Glutamatergic neuron (in vitro differentiated cells): ENCODE measurements at regions not wholly inside any gene's neighbourhood (a gene's known extent, or its start where the extent isn't known, plus 50 kb on each side); places are given as distances from the start of the nearest gene placed in this dataset.

Experiments used
- DNase-seq: peaks from one replicate; pipeline ENCODE4 v3.0.0; 2022
- H3K27ac Mint-ChIP-seq: one replicate; pipeline ENCODE4 v1.8.0; 2020; ENCODE audit warnings: mild to moderate bottlenecking, mixed read lengths, inconsistent platforms; ENCODE audit not compliant: unreplicated experiment
- H3K27me3 Mint-ChIP-seq: one replicate; pipeline ENCODE4 v1.8.0; 2020; ENCODE audit warnings: mild to moderate bottlenecking, moderate library complexity, mixed read lengths, inconsistent platforms; ENCODE audit not compliant: unreplicated experiment
- H3K36me3 Mint-ChIP-seq: one replicate; pipeline ENCODE4 v1.8.0; 2020; ENCODE audit warnings: mild to moderate bottlenecking, mixed read lengths, inconsistent platforms; ENCODE audit not compliant: unreplicated experiment
- H3K4me1 Mint-ChIP-seq: one replicate; pipeline ENCODE4 v1.8.0; 2020; ENCODE audit warnings: mild to moderate bottlenecking, low read depth, mixed read lengths, inconsistent platforms; ENCODE audit not compliant: unreplicated experiment
- H3K4me3 Mint-ChIP-seq: one replicate; pipeline ENCODE4 v1.8.0; 2020; ENCODE audit warnings: mild to moderate bottlenecking, mixed read lengths, inconsistent platforms; ENCODE audit not compliant: unreplicated experiment
- H3K9me3 Mint-ChIP-seq: one replicate; pipeline ENCODE4 v1.8.0; 2020; ENCODE audit warnings: mild to moderate bottlenecking, moderate library complexity, mixed read lengths, inconsistent platforms; ENCODE audit not compliant: unreplicated experiment
- TF ChIP-seq, protein P1 (sequence below): fragments of 200-600 bp; sonication (generic); IDR thresholded peaks from one replicate; pipeline ENCODE4 v1.5.0; 2021; ENCODE audit not compliant: partially characterized antibody, unreplicated experiment

DNA sequence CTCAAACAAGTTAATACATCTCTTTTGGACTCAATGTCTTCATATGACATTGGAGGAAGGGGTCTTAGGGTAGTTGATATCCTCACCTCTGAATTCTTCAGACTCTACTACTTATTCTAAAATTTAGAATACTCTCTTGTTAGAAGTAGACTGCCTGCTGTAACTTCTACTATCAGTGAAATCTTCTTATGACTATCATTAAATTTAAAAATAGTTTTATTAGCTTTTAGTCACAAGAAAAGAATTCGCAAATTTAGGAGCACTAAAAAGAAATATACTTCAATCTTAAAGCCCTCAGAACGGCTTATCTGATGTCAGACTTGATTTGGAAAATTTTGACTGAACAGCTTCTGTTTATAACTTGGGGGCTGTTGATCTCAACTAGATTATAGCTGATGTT is 67.1 kb upstream of the TTC14 start:
- Mint-ChIP-seq H3K4me1 (no peaks in the 10 kb centered on the region), H3K9me3 (peaks cover 2% of the 10 kb centered on the region), H3K4me3 (no peak overlapping the region), H3K27me3 (no peaks in the 10 kb centered on the region), H3K36me3 (no peaks in the 10 kb centered on the region), H3K27ac (no peak overlapping the region)
- TF ChIP-seq, protein P1, sequence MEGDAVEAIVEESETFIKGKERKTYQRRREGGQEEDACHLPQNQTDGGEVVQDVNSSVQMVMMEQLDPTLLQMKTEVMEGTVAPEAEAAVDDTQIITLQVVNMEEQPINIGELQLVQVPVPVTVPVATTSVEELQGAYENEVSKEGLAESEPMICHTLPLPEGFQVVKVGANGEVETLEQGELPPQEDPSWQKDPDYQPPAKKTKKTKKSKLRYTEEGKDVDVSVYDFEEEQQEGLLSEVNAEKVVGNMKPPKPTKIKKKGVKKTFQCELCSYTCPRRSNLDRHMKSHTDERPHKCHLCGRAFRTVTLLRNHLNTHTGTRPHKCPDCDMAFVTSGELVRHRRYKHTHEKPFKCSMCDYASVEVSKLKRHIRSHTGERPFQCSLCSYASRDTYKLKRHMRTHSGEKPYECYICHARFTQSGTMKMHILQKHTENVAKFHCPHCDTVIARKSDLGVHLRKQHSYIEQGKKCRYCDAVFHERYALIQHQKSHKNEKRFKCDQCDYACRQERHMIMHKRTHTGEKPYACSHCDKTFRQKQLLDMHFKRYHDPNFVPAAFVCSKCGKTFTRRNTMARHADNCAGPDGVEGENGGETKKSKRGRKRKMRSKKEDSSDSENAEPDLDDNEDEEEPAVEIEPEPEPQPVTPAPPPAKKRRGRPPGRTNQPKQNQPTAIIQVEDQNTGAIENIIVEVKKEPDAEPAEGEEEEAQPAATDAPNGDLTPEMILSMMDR, result no peak
- DNase-seq, result no peak

DNA sequence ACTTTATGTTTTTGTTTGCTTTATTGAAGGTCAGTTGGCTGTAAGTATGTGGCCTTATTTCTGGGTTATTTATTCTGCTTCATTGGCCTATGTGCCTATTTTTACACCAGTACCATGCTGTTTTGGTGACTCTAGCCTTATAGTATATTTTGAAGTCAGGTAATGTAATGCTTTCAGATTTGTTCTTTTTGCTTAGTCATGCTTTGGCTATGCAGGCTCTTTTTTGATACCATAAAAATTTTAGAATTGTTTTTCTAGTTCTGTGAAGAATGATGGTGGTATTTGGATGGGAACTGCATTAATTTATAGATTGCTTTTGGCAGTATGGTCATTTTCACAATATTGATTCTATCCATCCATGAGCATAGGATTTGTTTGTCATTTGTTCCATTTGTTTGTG is 63.5 kb upstream of the TTC14 start:
- Mint-ChIP-seq H3K4me1 (no peaks in the 10 kb centered on the region), H3K27ac (no peak overlapping the region), H3K9me3 (no peaks in the 10 kb centered on the region), H3K4me3 (no peak overlapping the region), H3K27me3 (no peaks in the 10 kb centered on the region), H3K36me3 (no peaks in the 10 kb centered on the region)
- DNase-seq, result no peak
- TF ChIP-seq, protein P1, result no peak

DNA sequence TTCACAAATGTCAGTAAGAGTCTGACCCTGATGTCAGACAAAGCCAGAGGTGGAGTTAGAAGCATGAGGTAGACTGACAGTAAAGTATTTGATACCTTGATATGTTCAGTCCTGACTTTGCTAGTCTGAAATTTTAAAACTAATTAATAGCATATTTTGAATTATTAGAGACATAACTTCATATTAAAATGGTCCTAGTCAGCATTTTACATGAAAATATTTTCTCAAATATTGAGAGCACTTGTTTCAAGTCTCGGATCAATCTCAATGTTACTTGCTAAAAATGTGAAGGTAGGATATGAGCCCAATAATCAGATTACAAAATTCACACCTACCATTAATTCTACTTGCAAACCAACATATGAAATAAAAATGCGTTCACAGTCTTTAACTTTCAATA is 58.1 kb upstream of the TTC14 start:
- no peaks in the 10 kb centered on the region for H3K9me3 Mint-ChIP-seq
- no peak overlapping the region for H3K4me3 Mint-ChIP-seq
- DNase-seq, result no peak
- no peak overlapping the region for H3K27ac Mint-ChIP-seq
- H3K4me1 Mint-ChIP-seq, result no peaks in the 10 kb centered on the region
- no peaks in the 10 kb centered on the region for H3K36me3 Mint-ChIP-seq
- TF ChIP-seq, protein P1, result no peak
- no peaks in the 10 kb centered on the region for H3K27me3 Mint-ChIP-seq

DNA sequence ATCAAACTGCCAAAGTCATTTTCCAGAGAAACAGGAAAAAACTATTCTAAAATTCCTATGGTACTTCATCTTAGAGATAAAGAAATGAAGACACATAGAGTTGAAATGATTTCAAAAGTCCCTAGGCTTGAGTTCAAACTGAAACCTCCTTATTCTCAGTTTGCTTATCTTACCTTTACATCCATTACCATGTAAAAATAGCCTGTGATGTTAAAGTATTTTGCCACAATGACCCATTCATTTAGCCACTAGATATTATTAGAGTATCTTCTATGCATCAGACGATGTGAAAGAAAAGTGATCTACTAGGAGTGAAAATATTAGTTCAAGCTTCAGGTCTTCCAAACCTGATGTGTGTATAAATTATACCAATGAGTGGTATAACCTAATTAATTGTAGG is 55.1 kb upstream of the TTC14 start:
- H3K27me3 Mint-ChIP-seq, result no peaks in the 10 kb centered on the region
- H3K36me3 Mint-ChIP-seq, result no peaks in the 10 kb centered on the region
- TF ChIP-seq, protein P1, result no peak
- H3K27ac Mint-ChIP-seq, result no peak overlapping the region
- no peak for DNase-seq
- H3K4me3 Mint-ChIP-seq, result no peak overlapping the region
- no peaks in the 10 kb centered on the region for H3K4me1 Mint-ChIP-seq
- no peaks in the 10 kb centered on the region for H3K9me3 Mint-ChIP-seq

DNA sequence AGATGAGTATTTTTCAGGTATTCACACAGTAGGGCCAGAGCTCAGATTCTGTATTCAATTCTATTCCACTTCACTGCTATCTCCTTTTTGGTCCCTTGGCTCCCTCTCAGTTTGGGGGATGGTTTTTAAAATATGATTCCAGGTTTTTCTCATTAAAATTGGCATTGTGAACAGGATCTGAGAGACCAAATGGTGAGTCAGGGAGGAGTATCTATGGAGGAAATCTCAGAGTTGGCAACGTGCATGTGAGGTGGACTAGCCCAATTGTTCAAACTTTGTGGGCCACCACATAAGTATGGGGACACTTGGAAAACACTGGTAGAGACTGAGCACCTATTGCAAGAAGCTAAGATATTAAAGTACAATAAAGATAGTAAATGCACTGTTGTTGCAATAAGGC is 53.9 kb upstream of the TTC14 start:
- no peaks in the 10 kb centered on the region for H3K36me3 Mint-ChIP-seq
- H3K27me3 Mint-ChIP-seq, result no peaks in the 10 kb centered on the region
- no peaks in the 10 kb centered on the region for H3K4me1 Mint-ChIP-seq
- no peak overlapping the region for H3K4me3 Mint-ChIP-seq
- no peak for DNase-seq
- TF ChIP-seq, protein P1, result no peak
- H3K9me3 Mint-ChIP-seq, result no peaks in the 10 kb centered on the region
- H3K27ac Mint-ChIP-seq, result no peak overlapping the region
